Stimulated activated CD4-positive, alpha-beta T cell treated with anti-CD3 and anti-CD28 coated beads, TNF-alpha, amount 100 ng/mL, for 4 hours (primary cell): ENCODE measurements at regions not wholly inside any gene's neighbourhood (a gene's known extent, or its start where the extent isn't known, plus 50 kb on each side); places are given as distances from the start of the nearest gene placed in this dataset.
A peak's percentile ranks its signal among the peaks of the same experiment; 100 is the strongest.

ENCODE experiments used
- DNase-seq, 3 experiments: peaks; one replicate each; pipeline ENCODE4 v3.0.0-alpha.2; 2020; ENCODE audit warnings: low read depth in 3 of 3

DNA sequence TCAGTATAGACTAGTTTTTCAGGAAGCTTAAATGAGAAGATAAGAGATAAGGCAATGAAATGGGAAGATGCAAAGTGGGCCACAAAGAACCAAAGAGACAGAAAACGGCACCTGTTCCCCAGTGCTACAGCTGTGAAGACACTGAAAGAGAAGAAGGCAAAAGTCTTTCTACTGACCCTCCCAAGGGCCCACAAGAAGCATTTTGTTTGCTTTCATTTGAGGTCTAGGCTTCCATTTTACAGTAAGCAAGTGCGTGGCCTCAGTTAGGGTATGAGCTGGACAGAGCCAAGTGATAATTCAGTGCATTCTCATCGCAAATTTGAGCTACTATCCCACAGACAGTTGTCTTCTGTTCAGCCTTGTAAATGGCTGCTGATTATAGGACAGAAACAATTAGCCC is 53.4 kb upstream of the STK17B start:
- no peak for DNase-seq

DNA sequence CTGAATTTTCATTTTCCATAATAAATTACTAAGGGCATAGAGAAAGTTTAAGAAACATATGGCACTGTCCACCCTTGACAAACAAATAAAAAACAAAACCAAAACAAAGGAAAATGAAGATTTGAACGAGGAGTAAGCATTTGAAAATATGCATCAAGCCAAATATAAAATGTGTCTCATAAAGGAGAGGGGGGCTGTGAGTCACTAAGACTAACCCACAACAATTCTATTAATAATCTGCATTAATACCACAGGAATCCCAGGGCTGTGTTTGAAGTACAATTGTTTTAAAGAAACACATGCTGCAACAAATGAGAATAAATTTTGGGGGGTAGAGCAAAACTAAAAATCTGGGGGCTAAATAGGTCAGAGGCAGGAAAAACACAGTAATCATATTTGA is 53.8 kb upstream of the STK17B start:
- no peak for DNase-seq

- no peak for DNase-seq
These were observed 54.8 kb upstream of the STK17B start for GRCh38 chr2:196226058-196226706.

DNA sequence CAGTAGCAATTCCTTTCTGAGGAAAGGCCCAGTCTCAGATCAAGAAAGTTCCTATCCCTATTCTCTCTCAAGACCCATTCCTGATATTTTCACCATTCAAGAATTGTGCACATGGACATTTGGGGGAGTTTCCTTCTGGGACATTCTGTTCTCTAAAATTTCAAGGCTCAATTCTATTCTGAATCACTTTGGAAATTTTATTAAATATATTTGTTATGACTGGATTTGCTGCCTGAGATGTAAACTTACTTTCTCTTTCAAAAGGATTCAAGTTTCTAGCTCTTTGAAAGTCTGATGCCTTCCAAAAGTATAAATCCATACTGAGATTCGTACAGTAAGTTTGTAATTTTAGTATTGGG is 55.3 kb upstream of the STK17B start:
- DNase-seq = no peak

DNA sequence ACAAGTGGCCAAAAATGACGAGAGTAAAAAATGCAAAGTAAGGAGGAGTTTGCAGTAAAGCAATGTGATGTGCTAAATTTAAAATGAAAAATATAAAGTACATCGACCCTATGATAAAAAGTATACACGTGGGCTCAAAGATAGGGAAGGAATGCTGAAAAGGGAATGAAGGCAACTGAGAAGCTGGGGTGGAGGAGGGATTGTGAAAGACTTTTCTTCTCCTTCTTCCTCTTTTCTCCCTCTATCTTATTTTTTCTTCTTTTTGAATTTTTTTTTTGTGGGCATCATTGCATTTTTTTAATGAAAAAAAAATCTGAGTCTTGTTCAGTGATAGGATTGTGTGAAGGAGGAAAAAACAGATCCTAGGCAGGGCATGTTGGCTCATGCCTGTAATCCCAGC is 57.6 kb upstream of the STK17B start:
- no peak for DNase-seq

DNA sequence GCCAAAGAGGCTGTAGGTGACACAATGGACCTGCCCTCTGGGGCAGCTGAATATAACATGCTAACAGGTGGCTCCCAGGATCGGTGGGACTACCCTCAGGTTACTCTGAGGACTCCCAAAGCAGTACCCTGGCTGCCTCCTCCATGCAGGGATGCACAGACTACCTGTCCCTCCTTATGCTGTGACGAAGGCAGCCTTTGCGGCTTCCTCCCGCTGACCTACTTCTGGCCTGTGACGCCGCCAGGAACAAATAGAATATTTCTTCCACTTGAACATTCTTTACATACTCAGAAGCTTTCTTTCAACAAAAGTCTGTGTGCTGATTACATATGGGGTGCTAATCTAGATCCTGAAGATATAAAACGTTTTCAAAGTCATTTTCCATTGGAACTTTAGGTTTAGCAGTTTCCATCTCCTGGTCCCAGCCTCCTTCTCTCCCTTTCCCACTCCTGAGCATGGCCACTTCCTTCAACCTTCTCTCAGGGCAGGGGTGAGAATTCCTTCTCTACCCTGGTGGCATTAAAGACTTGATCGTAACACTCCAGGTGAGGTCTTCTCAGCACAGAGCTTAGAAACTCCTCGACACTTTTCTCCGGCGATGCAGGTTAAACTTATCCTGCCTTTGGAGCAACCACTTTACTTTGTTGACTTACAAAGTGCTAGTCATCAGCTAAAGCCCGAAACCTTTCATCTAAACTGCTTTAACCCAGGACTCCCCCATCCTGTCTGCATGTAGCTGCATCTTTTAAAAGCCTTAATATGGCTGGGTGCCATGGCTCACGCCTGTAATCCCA is 58.9 kb upstream of the STK17B start:
- DNase-seq = peak in 1 of 3 experiments; percentile 36

- no peak for DNase-seq
These were observed 61.8 kb upstream of the STK17B start for GRCh38 chr2:196233021-196233804.

GRCh38 chr2:196233805-196234475 is 62.6 kb upstream of the STK17B start:
- DNase-seq = no peak

DNA sequence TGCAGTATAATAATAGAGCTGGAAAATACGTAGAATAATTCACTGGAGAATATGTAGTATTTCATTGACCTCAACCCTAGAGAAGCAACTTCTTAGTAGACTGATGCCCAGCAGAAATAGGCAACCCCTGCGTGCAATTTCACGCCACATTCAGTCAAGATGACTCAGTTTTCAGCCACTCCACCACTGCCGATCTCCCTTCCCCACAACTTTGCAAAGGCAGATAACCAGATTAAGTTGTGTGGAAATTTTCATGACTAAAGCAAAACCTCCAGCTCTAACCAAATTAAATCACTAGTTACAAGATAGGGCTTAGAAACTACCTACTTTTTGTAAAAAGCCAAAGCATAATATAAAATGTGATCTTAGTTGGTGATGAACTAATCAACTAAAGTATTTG is 63.3 kb upstream of the STK17B start:
- peak in 1 of 3 experiments; percentile 29 for DNase-seq

- DNase-seq = no peak
These were observed 67.5 kb upstream of the STK17B start for GRCh38 chr2:196238836-196239380.

GRCh38 chr2:196239622-196240587 is 68.5 kb upstream of the STK17B start:
- peak in 2 of 3 experiments; percentile 57 to 67 for DNase-seq

DNA sequence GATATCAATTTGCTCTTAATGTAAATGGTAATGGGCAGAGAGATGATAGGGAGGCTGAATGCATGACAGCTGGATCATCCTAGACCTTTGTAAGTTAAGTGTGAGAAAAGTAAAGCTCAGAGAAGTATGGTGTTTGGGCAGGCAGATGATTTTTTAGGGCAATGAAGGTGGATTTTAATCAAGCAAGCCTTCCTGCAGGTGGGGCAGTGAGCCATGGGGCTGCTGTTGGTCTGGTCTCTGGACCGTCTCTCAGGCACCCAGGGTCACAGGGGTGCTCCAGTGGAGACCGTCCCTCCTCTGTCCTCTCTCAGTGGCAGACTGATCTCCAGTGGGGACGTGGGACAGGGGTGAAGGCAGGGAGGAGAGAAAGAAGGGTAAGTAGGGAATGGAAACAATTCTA is 69.8 kb upstream of the STK17B start:
- DNase-seq = no peak

DNA sequence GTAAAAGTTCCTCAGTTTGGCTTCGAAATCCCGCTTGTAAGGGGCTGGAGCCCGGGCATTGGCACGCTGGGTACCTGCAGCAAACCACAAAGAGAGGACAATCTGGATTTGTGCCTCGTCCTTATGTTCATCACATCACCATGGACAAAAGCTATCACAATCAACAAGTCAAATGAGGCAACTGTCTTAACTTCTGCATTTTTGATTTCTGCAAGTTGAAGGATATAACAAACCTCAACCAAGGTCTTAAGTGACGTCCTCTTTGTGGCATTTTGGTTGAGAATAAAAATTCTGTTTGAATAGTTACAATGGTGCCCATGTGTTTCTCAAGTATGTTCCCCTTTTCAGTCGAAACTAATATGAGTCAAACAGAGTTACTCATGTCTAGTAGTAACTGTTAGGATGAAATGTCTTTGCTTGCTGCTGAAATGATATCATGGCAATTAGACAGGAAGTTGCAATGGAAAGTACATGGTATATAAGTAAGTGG is 70.8 kb upstream of the STK17B start:
- DNase-seq = no peak

DNA sequence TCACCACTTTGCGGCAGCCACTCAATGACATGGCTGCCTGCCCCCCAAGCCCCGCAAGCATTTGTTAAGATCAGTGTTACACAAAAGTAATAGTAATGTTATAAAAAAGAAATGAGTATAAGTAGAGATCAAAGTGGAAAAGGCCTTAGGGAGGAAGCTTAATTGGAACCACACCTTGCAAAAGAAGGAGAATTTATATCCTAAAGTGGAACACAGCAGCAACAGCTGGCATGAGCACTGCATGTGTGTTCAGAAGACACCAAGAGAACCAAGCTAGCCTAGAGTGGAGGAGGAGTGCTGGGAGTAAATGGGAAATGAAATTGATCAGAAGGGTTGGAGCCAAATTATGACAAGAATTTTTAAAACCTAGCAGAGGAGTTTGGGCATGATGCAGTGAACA is 73.1 kb upstream of the STK17B start:
- DNase-seq = no peak

GRCh38 chr2:196244966-196245365 is 73.6 kb upstream of the STK17B start:
- DNase-seq = no peak

GRCh38 chr2:196245378-196246140 is 74.2 kb upstream of the STK17B start:
- DNase-seq = no peak

DNA sequence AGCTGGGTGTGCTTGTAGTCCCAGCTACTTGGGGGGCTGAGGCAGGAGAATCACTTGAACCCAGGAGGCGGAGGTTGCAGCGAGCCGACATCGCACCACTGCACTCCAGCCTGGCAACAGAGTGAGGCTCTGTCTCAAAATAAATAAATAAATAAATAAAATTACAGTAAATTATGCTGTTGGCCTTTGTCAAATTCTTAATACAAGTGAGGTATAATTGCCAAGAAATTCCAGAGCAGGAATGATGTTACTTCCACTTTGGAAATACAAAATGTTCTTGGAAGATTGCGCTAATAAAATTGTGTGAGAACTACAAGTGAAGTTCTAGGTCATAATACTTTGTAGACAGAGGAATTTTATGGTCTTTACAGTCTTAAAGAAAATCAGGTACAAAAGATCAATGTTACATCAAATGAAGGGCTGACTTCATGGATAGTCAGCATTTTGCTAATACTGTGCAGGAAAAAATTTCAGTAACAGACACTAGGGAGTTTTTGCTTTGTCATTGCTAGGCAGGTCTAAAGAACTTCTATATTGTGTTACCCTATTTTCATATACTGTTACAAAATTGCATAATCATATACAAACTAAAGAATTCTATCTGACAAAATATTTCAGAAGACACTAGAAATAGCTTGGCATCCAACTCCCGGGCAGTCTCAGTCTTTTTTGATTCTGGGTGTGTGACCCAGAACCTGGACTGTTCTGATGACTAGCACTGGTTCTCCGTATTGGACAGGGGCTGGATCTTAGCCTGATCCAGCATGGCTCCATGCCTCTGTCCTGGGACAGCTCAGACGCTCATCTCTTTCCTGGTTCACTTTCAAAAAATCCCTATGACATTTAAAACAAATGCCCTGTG is 76.0 kb upstream of the STK17B start:
- no peak for DNase-seq

DNA sequence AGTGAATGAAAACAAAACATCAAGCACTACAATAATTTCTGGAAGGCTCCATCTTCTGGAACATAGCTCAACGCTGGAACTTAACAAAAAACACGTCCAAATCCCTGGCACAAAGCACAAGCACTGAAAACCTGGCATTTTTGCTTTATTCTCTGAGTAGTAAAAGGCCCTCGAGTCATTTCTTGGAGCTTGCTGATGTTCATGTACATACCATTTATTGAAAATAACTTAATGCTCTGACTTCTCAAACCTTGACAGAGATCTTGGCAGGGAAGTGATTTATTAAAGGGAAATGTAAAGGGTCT is 76.5 kb upstream of the STK17B start:
- DNase-seq = no peak
